Gastroesophageal sphincter (tissue), 4 donors: ENCODE measurements at regions not wholly inside any gene's neighbourhood (a gene's known extent, or its start where the extent isn't known, plus 50 kb on each side); places are given as distances from the start of the nearest gene placed in this dataset.

Experiments
- ATAC-seq: fragments of 150-250 bp; one replicate; pipeline ENCODE4 v1.9.1; 2016; ENCODE audit warnings: mild to moderate bottlenecking, moderate library complexity
- H3K27ac ChIP-seq, 4 donors: fragments of 200-600 bp; sonication (generic) in 3 of 4; 1 replicate in 3 of 4; 2 replicates in 1 of 4; pipeline ENCODE4 v1.5.1; 2016 to 2019
- H3K27me3 ChIP-seq: fragments of 200-600 bp; sonication (generic); one replicate; pipeline ENCODE4 v1.5.1; 2019
- H3K36me3 ChIP-seq, 2 donors: fragments of 200-600 bp; sonication (generic); one replicate each; pipeline ENCODE4 v1.5.1; 2019; ENCODE audit warnings: control low read depth in 1 of 2
- H3K4me1 ChIP-seq, 3 donors: fragments of 200-600 bp; sonication (generic); 1 replicate in 2 of 3; 2 replicates in 1 of 3; pipeline ENCODE4 v1.5.1; 2016 to 2019; ENCODE audit warnings: control low read depth in 2 of 3
- H3K4me3 ChIP-seq, 2 donors: fragments of 200-600 bp; sonication (generic); one replicate each; pipeline ENCODE4 v1.5.1; 2019; ENCODE audit warnings: mild to moderate bottlenecking in 1 of 2, moderate library complexity in 1 of 2
- H3K9me3 ChIP-seq, 3 donors: fragments of 200-600 bp; sonication (generic); one replicate each; pipeline ENCODE4 v1.5.1; 2017 to 2019; ENCODE audit warnings: control low read depth in 2 of 3
- CTCF ChIP-seq, 4 experiments: fragments of 200-600 bp in 2 of 4; fragments of 450-650 bp in 2 of 4; sonication (generic) in 1 of 4; IDR thresholded peaks; one replicate each; pipeline ENCODE4 v1.5.1; 2017 to 2019; ENCODE audit warnings: antibody characterized with exemption in 4 of 4, mild to moderate bottlenecking in 2 of 4, moderate library complexity in 2 of 4
- EP300 ChIP-seq: sonication (generic); formaldehyde crosslinking; IDR thresholded peaks from one replicate; pipeline ENCODE4 v1.6.1; 2017; ENCODE audit warnings: antibody characterized with exemption, mild to moderate bottlenecking
- POLR2A ChIP-seq, 2 donors: fragments of 450-650 bp; IDR thresholded peaks; one replicate each; pipeline ENCODE4 v1.6.1; 2017; ENCODE audit warnings: antibody characterized with exemption in 2 of 2, mild to moderate bottlenecking in 2 of 2, moderate library complexity in 1 of 2
- POLR2AphosphoS5 ChIP-seq: sonication (generic); formaldehyde crosslinking; IDR thresholded peaks from one replicate; pipeline ENCODE4 v1.6.1; 2017; ENCODE audit warnings: antibody characterized with exemption
- WGBS, 2 donors: methylation state at CpG; one replicate each; pipeline ENCODE4 v1.1.5; 2018; ENCODE audit warnings: low coverage in 1 of 2; 5-methylcytosine and 5-hydroxymethylcytosine counted together

- Histone ChIP-seq H3K36me3 (no peaks in the 10 kb centered on the region), H3K27me3 (no peaks in the 10 kb centered on the region), H3K4me1 (peaks cover 0 to 12% (median 4%) of the 10 kb centered on the region in 3 donors), H3K4me3 (no peak overlapping the region), H3K9me3 (no peaks in the 10 kb centered on the region), H3K27ac (no peak overlapping the region)
- WGBS, 2 donors: 82 to 94% methylated on average over 2 of the region's 2 CpGs
- ATAC-seq: no peak
- TF ChIP-seq EP300: no peak
- no peak for TF ChIP-seq POLR2A (IDR thresholded peaks at IDR 0.05)
- TF ChIP-seq POLR2AphosphoS5: no peak
- no peak for TF ChIP-seq CTCF (IDR thresholded peaks at IDR 0.05)
These were observed 220.2 kb downstream of the AEBP2 start for GRCh38 chr12:19659501-19659900.

- no peaks in the 10 kb centered on the region for H3K36me3 ChIP-seq
- ATAC-seq: peak; percentile 57
- TF ChIP-seq CTCF (IDR thresholded peaks at IDR 0.05) (no peak), POLR2AphosphoS5 (peak; percentile 53)
- 33% methylated on average over 1 of the region's 1 CpG; no CpG with 5 or more reads in 1 of the 2 donors for WGBS, 2 donors
- peak overlapping the region in 2 of 4 donors; percentile 67 to 71 for H3K27ac ChIP-seq
- H3K4me1 ChIP-seq: peaks cover 0 to 19% (median 0%) of the 10 kb centered on the region in 3 donors
- no peaks in the 10 kb centered on the region for H3K27me3 ChIP-seq
- H3K4me3 ChIP-seq: no peak overlapping the region
- no peaks in the 10 kb centered on the region for H3K9me3 ChIP-seq
These were observed 226.0 kb downstream of the AEBP2 start for GRCh38 chr12:19665121-19665900.

GRCh38 chr12:19666070-19666469 is 226.8 kb downstream of the AEBP2 start:
- TF ChIP-seq POLR2A (IDR thresholded peaks at IDR 0.05): no peak
- no peak for TF ChIP-seq CTCF (IDR thresholded peaks at IDR 0.05)
- TF ChIP-seq EP300: no peak
- peak overlapping the region in 3 of 4 donors; percentile 0 to 71 (median 67) for H3K27ac ChIP-seq
- H3K9me3 ChIP-seq: no peaks in the 10 kb centered on the region
- no peak overlapping the region for H3K4me3 ChIP-seq
- no peaks in the 10 kb centered on the region for H3K36me3 ChIP-seq
- no peak for ATAC-seq
- H3K27me3 ChIP-seq: no peaks in the 10 kb centered on the region
- H3K4me1 ChIP-seq: peaks cover 0 to 19% (median 0%) of the 10 kb centered on the region in 3 donors

- H3K27ac ChIP-seq: no peak overlapping the region
- 88% methylated on average over 1 of the region's 1 CpG; no CpG with 5 or more reads in 1 of the 2 donors for WGBS, 2 donors
- H3K9me3 ChIP-seq: no peaks in the 10 kb centered on the region
- TF ChIP-seq POLR2A (IDR thresholded peaks at IDR 0.05): no peak
- TF ChIP-seq POLR2AphosphoS5: no peak
- TF ChIP-seq CTCF (IDR thresholded peaks at IDR 0.05): no peak
- no peak for TF ChIP-seq EP300
- H3K4me3 ChIP-seq: no peak overlapping the region
- peaks cover 0 to 19% (median 0%) of the 10 kb centered on the region in 3 donors for H3K4me1 ChIP-seq
- ATAC-seq: no peak
- no peaks in the 10 kb centered on the region for H3K36me3 ChIP-seq
- no peaks in the 10 kb centered on the region for H3K27me3 ChIP-seq
These were observed 230.5 kb downstream of the AEBP2 start for GRCh38 chr12:19669793-19670192.

- H3K4me3 ChIP-seq: no peak overlapping the region
- H3K27ac ChIP-seq: no peak overlapping the region
- ATAC-seq: no peak
- TF ChIP-seq POLR2AphosphoS5 (no peak), POLR2A (IDR thresholded peaks at IDR 0.05) (no peak), EP300 (no peak), CTCF (IDR thresholded peaks at IDR 0.05) (no peak)
- H3K4me1 ChIP-seq: peaks cover 0 to 3% (median 0%) of the 10 kb centered on the region in 3 donors
- no peaks in the 10 kb centered on the region for H3K36me3 ChIP-seq
- H3K9me3 ChIP-seq: no peaks in the 10 kb centered on the region
- H3K27me3 ChIP-seq: no peaks in the 10 kb centered on the region
These were observed 232.4 kb downstream of the AEBP2 start for GRCh38 chr12:19671695-19672094.
